Tibial nerve (tissue), 4 donors: ENCODE measurements at regions not wholly inside any gene's neighbourhood (a gene's known extent, or its start where the extent isn't known, plus 50 kb on each side); places are given as distances from the start of the nearest gene placed in this dataset.

Experiments
- DNase-seq, 2 donors: peaks; one replicate each; pipeline ENCODE4 v3.0.0-alpha.2; 2019; ENCODE audit warnings: low spot score in 2 of 2
- H3K27ac ChIP-seq, 4 donors: fragments of 200-600 bp; sonication (generic) in 3 of 4; one replicate each; pipeline ENCODE4 v1.5.1; 2017 to 2019; ENCODE audit warnings: mild to moderate bottlenecking in 1 of 4
- H3K27me3 ChIP-seq, 2 donors: fragments of 200-600 bp; sonication (generic) in 1 of 2; one replicate each; pipeline versions ENCODE4 v1.5.1 to v1.6.0; 2017 to 2019
- H3K36me3 ChIP-seq, 3 donors: fragments of 200-600 bp; sonication (generic); one replicate each; pipeline ENCODE4 v1.5.1; 2018 to 2019
- H3K4me1 ChIP-seq, 4 donors: fragments of 200-600 bp; sonication (generic) in 3 of 4; one replicate each; pipeline ENCODE4 v1.5.1; 2017 to 2019
- H3K4me3 ChIP-seq, 4 donors: fragments of 200-600 bp; sonication (generic) in 3 of 4; one replicate each; pipeline ENCODE4 v1.5.1; 2017 to 2019; ENCODE audit warnings: mild to moderate bottlenecking in 1 of 4, moderate library complexity in 1 of 4
- H3K9me3 ChIP-seq, 4 donors: fragments of 200-600 bp; sonication (generic) in 3 of 4; one replicate each; pipeline ENCODE4 v1.5.1; 2017 to 2019
- EP300 ChIP-seq, 2 donors: sonication (generic); formaldehyde crosslinking; IDR thresholded peaks; one replicate each; pipeline ENCODE4 v1.6.1; 2017; ENCODE audit warnings: antibody characterized with exemption in 2 of 2, mild to moderate bottlenecking in 1 of 2
- POLR2A ChIP-seq, 2 donors: fragments of 450-650 bp; IDR thresholded peaks; one replicate each; pipeline ENCODE4 v1.6.1; 2017; ENCODE audit warnings: antibody characterized with exemption in 2 of 2, mild to moderate bottlenecking in 2 of 2, moderate library complexity in 2 of 2
- WGBS, 2 donors: methylation state at CpG; one replicate each; pipeline ENCODE4 v1.1.5; 2018; 5-methylcytosine and 5-hydroxymethylcytosine counted together
- TF ChIP-seq, protein P1 (sequence below), 5 experiments: fragments of 200-600 bp in 3 of 5; fragments of 450-650 bp in 2 of 5; sonication (generic) in 3 of 5; IDR thresholded peaks; one replicate each; pipeline ENCODE4 v1.5.1; 2016 to 2019; ENCODE audit warnings: antibody characterized with exemption in 5 of 5, mild to moderate bottlenecking in 3 of 5, moderate library complexity in 2 of 5

DNA sequence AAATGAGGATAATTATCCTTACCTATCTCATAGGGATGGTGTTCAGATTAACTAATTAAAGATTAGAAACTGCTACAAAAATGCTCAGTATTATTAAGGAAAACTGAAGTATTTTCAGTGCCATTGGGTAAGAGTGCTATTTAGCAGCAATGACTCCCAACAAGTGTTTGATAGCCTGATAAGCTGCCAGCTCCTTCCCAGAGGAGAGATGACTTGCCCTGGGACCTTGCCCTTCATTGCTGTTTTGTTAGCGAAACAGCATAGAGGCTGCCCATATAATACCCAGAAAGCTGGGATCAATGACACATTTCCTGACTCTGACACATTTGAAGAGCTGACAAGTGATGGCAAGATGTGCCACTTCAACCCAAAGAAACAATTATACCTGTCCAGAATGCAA is 592.2 kb downstream of the ADGRL2 start:
- Histone ChIP-seq H3K9me3 (no peaks in the 10 kb centered on the region), H3K4me3 (no peak overlapping the region), H3K4me1 (no peaks in the 10 kb centered on the region), H3K27ac (no peak overlapping the region), H3K27me3 (no peaks in the 10 kb centered on the region), H3K36me3 (no peaks in the 10 kb centered on the region)
- 92 to 100% methylated on average over 1 of the region's 1 CpG for WGBS, 2 donors
- DNase-seq, result no peak
- TF ChIP-seq POLR2A (IDR thresholded peaks at IDR 0.05), result no peak
- no peak for TF ChIP-seq EP300 (IDR thresholded peaks at IDR 0.05)
- TF ChIP-seq, protein P1, sequence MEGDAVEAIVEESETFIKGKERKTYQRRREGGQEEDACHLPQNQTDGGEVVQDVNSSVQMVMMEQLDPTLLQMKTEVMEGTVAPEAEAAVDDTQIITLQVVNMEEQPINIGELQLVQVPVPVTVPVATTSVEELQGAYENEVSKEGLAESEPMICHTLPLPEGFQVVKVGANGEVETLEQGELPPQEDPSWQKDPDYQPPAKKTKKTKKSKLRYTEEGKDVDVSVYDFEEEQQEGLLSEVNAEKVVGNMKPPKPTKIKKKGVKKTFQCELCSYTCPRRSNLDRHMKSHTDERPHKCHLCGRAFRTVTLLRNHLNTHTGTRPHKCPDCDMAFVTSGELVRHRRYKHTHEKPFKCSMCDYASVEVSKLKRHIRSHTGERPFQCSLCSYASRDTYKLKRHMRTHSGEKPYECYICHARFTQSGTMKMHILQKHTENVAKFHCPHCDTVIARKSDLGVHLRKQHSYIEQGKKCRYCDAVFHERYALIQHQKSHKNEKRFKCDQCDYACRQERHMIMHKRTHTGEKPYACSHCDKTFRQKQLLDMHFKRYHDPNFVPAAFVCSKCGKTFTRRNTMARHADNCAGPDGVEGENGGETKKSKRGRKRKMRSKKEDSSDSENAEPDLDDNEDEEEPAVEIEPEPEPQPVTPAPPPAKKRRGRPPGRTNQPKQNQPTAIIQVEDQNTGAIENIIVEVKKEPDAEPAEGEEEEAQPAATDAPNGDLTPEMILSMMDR (IDR thresholded peaks at IDR 0.05), result no peak

DNA sequence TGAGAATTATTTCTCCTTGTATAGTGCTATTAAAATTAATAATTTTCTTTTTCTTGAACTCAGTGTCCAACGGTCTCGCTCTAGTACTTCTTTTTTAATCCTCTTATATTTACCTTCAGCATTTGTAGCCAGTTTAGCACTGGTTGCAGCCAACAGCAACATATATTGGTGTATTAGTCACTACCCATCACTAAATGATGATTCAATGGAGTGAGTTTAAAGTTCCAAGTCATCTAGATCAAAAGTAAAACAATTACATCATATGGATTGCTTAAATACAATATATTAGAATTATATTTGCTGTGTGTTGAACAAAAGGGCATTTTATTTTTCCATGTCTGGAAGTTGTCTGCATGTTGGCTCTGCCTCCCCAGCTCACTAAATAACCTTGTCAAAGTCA is 591.8 kb downstream of the ADGRL2 start:
- Histone ChIP-seq H3K36me3 (no peaks in the 10 kb centered on the region), H3K27ac (no peak overlapping the region), H3K4me1 (no peaks in the 10 kb centered on the region), H3K27me3 (no peaks in the 10 kb centered on the region), H3K9me3 (no peaks in the 10 kb centered on the region), H3K4me3 (no peak overlapping the region)
- no peak for DNase-seq
- TF ChIP-seq POLR2A (IDR thresholded peaks at IDR 0.05) (no peak), EP300 (IDR thresholded peaks at IDR 0.05) (no peak)
- TF ChIP-seq, protein P1 (IDR thresholded peaks at IDR 0.05), result no peak
- WGBS, 2 donors, result 84 to 95% methylated on average over 2 of the region's 2 CpGs

GRCh38 chr1:82391712-82392111 is 591.0 kb downstream of the ADGRL2 start:
- 91 to 92% methylated on average over 2 of the region's 2 CpGs for WGBS, 2 donors
- no peaks in the 10 kb centered on the region for H3K9me3 ChIP-seq
- H3K4me3 ChIP-seq, result no peak overlapping the region
- no peaks in the 10 kb centered on the region for H3K4me1 ChIP-seq
- no peak overlapping the region for H3K27ac ChIP-seq
- H3K36me3 ChIP-seq, result no peaks in the 10 kb centered on the region
- H3K27me3 ChIP-seq, result no peaks in the 10 kb centered on the region
- DNase-seq, result no peak
- TF ChIP-seq EP300 (IDR thresholded peaks at IDR 0.05) (no peak), POLR2A (IDR thresholded peaks at IDR 0.05) (no peak)
- TF ChIP-seq, protein P1 (IDR thresholded peaks at IDR 0.05), result no peak

- H3K36me3 ChIP-seq, result no peaks in the 10 kb centered on the region
- no peaks in the 10 kb centered on the region for H3K27me3 ChIP-seq
- H3K9me3 ChIP-seq, result no peaks in the 10 kb centered on the region
- no peak overlapping the region for H3K27ac ChIP-seq
- DNase-seq, result no peak
- H3K4me1 ChIP-seq, result no peaks in the 10 kb centered on the region
- H3K4me3 ChIP-seq, result no peak overlapping the region
- TF ChIP-seq EP300 (IDR thresholded peaks at IDR 0.05) (no peak), POLR2A (IDR thresholded peaks at IDR 0.05) (no peak)
- TF ChIP-seq, protein P1 (IDR thresholded peaks at IDR 0.05), result no peak
- 47 to 57% methylated on average over 1 of the region's 1 CpG for WGBS, 2 donors
These were observed 589.9 kb downstream of the ADGRL2 start for GRCh38 chr1:82390627-82391026.

- Histone ChIP-seq H3K36me3 (no peaks in the 10 kb centered on the region), H3K4me1 (no peaks in the 10 kb centered on the region), H3K9me3 (no peaks in the 10 kb centered on the region), H3K27me3 (no peaks in the 10 kb centered on the region), H3K4me3 (no peak overlapping the region), H3K27ac (no peak overlapping the region)
- 63 to 77% methylated on average over 1 of the region's 1 CpG for WGBS, 2 donors
- TF ChIP-seq POLR2A (IDR thresholded peaks at IDR 0.05) (no peak), EP300 (IDR thresholded peaks at IDR 0.05) (no peak)
- TF ChIP-seq, protein P1 (IDR thresholded peaks at IDR 0.05), result no peak
- no peak for DNase-seq
These were observed 587.9 kb downstream of the ADGRL2 start for GRCh38 chr1:82388679-82389078.
